ENCODE measurements at regions not wholly inside any gene's neighbourhood (a gene's known extent, or its start where the extent isn't known, plus 50 kb on each side); places are given as distances from the start of the nearest gene placed in this dataset.

DNA sequence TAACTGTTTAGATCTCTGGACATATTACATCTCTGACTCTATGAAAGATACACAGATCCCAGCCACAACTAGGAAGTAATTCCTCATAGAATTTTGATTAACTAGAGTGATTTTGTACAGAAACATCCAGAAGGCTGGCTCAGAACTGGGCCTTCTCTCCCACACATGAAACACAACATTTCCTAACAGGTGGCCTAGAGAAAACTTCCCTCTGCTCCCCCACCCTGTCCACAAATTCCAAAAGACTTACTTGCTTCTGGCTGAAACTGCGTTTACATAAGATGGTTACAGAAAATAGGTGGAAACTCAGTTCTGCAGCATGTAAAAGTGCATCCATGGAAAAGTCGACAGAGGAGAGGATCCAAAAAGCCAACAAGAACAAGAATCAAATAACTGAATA, 132.9 kb downstream of the FZD1 start:
- TF ChIP-seq, protein P1, sequence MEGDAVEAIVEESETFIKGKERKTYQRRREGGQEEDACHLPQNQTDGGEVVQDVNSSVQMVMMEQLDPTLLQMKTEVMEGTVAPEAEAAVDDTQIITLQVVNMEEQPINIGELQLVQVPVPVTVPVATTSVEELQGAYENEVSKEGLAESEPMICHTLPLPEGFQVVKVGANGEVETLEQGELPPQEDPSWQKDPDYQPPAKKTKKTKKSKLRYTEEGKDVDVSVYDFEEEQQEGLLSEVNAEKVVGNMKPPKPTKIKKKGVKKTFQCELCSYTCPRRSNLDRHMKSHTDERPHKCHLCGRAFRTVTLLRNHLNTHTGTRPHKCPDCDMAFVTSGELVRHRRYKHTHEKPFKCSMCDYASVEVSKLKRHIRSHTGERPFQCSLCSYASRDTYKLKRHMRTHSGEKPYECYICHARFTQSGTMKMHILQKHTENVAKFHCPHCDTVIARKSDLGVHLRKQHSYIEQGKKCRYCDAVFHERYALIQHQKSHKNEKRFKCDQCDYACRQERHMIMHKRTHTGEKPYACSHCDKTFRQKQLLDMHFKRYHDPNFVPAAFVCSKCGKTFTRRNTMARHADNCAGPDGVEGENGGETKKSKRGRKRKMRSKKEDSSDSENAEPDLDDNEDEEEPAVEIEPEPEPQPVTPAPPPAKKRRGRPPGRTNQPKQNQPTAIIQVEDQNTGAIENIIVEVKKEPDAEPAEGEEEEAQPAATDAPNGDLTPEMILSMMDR (IDR thresholded peaks at IDR 0.05) = no peak
- TF ChIP-seq EZH2 (IDR thresholded peaks at IDR 0.05; ENCODE audit: borderline replicate concordance, insufficient read depth, low read depth, low read length, poor library complexity, severe bottlenecking) = no peak
